Astrocyte of the hippocampus (primary cell): ENCODE measurements at regions not wholly inside any gene's neighbourhood (a gene's known extent, or its start where the extent isn't known, plus 50 kb on each side); places are given as distances from the start of the nearest gene placed in this dataset.
A peak's percentile ranks its signal among the peaks of the same experiment; 100 is the strongest.
"Not testable (repeated sequence)": the region's sequence is repeated elsewhere in the genome, so short reads cannot be mapped to it uniquely, and the experiment has no call there.

Experiments
- DNase-seq: peaks from one replicate; pipeline ENCODE4 v3.0.0; 2011; ENCODE audit warnings: low read depth, low spot score

DNA sequence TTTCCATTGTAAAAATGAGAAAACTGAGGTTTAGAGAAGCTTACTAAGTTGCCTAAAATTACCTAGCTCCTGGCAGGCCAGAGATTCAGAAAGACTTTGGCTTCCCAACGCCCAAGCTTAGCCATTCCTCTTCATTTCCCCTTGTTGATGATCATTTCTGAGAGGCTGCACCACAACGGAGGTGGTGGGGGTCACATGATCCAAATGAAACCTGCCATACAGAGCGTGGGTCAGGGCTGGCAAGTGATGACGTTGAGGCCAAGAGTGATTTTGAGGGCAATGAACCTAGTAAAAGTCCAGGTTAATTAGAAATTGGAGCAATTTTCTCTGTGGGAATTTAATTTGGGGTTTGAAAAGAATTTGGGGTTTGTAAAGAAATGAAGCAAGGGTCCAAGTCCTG, 109.9 kb downstream of the TMEM182 start:
- no peak for DNase-seq

DNA sequence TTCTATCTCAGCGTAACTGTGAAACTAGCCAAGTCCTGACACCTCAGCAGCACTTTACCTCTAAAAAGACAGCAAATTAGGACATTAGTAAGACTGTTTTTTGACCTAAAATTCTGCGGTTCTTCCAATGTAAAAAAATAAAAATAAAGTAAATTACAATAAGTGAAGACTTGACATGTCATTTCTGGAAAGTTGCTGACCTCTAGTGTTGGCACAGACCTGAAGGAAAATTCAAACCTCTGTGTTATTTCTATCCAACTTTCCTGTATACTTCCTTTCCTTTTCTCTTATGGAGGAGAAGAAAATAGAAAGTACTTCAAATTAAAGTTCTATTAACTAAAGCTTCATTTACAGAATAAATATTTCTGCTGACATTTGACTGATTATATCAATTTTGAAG, 110.6 kb downstream of the TMEM182 start:
- peak; percentile 7 for DNase-seq

DNA sequence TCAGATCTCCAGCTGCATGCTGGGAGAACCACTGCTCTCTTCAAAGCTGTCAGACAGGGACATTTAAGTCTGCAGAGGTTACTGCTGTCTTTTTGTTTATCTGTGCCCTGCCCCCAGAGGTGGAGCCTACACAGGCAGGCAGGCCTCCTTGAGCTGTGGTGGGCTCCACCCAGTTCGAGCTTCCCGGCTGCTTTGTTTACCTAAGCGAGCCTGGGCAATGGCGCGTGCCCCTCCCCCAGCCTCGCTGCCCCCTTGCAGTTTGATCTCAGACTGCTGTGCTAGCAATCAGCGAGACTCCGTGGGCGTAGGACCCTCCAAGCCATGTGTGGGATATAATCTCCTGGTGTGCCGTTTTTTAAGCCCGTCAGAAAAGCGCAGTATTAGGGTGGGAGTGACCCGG, 117.7 kb downstream of the TMEM182 start:
- DNase-seq: not testable (repeated sequence)

DNA sequence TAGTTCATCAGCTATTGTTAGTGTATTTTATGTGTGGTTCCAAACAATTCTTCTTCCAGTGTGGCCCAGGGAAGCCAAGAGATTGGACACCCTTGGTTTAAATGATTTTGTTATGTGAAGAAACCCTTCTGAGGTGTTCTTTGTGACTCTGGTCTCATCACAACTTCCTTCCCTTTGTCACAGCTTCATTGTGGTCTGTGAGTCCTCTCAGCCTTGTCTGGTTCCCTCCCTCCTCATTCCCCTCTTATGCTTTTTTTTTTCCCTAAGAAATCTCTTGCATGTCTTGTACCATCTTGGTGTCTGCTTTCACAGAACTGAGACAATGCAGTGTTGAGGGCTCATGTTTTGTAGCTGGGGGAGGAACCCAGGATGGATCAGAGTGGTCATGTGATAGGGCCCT, 118.9 kb downstream of the TMEM182 start:
- DNase-seq: no peak

DNA sequence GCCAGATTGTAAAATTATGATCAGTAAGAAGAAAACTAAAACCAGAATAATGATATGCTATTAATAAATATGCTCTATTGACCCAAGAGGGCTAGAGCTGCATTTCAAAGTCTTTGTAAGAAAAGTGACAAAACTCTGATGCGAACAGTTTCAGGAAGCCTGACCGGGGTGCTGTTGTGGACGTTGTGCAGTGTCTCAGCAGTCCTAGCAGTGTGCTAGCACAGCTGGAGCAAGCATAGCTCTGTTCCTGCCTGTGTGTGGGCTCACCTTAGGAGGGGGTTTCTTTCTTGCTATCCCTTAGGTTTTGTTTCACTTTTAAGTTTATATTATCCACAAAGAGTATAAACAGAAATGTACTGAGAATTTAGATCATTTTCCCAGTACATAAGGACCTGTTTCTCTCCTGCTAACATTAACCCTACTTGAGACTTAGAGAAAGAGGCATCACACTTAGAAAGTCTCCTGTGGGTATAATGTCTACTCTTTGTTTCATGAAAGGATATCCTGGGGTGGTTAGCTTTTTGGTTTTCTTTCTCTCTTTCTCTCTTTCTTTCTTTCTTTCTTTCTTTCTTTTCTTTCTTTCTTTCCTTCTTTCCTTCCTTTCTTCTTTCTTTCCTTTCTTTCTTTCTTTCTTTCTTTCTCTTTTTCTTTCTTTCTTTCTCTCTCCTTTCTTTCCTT, 124.5 kb downstream of the TMEM182 start:
- DNase-seq: no peak

DNA sequence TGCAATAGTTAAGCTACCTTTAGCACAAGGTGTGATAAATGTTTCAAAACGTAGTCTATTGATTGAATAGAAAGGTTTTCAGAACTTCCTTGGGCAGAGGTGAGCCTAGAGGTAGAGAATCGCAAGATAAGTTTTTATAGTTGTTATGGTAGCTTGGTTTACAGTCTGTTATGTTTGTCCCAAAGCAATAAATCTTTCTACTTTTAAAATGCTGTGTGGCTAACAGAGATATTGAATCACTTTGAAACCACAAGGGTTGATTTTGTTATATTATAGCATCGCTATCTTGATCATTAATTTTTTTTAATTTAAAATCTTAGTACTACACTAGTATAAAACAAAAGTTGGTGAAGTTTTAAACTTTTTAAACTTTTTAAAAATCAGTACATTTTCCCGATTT, 126.7 kb downstream of the TMEM182 start:
- no peak for DNase-seq

DNA sequence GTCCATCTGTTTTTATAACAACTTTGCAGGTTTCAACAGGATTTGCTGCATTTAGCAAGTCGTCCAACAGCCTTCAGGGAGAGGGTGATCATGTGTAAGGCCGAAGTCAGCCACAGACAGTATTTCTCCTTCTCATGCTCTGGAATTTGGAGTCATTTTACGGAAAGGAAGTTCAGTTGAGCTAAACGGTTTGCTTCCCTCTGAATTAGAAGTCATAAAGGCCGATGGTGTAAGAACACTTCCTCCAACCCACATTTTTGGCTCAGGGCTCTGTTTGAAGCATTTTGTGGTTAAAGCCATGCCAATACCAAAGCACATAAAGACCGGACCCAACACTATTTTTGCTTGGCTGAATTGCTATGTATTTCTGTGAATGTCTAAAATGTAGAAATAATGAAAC, 129.5 kb downstream of the TMEM182 start:
- peak; percentile 83 for DNase-seq

DNA sequence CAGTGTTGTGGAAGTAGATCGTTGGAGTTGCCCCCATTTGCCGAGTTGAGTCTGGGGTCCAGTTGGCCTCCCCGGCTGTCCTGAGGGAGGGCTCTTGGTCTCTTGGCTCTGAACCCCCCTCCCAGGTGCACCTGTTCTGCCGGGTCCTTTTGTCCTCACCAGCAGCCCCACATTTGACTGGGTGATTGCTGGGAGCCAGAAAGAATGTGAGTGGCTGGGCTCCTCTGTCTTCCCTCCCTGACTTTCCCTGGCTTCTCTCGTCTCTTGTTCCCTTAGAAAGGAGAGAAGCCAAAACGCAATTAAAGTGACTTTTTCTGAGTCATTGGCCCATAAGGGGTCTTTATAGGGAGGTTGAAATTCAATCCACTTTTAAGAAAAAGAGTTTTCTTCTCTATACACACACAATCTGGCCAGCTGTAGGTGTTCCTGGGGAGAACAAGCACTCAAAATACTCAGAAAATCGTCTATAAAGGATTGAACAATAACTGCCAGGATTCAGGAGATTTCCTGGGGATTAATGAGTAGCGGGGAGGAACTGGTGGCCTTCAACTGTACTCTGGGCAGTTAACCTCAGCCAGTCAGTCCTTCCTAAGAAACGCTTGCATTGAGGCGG, 131.0 kb downstream of the TMEM182 start:
- DNase-seq: peak; percentile 9

DNA sequence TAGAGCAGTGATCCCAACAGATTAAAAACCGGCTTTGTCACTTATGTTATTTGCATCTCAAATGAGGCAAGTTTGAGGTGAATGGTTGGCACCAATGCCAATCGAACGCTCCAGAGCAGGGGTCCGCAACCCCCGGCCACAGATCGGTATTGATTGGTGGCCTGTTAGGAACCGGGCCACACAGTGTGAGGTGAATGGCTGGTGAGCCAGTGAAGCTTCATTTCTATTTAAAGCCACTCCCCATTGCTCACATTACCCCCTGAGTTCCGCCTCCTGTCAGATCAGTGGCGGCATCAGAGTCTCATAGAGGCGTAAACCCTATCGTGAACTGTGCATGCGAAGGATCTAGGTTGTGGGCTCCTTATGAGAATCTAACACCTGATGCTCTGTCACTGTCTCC, 132.0 kb downstream of the TMEM182 start:
- no peak for DNase-seq

DNA sequence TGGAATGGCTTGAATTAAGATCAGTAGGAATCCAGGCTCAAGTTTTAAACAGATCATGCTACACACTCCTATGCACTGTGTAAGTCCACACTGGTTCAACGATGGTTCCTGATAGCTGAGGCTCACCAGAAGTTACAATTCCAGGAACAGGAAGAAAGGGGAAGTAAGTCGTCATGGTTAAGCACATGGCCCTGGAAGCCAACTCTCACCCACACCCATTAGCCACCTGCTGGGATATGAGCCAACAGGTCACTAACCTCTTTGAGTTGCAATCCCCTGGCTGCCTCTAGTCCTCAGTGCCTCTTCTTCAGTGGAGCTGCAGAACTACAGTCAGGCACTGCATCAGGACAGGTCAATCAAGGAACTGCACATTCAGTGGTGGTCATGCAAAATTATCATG, 133.5 kb downstream of the TMEM182 start:
- no peak for DNase-seq

DNA sequence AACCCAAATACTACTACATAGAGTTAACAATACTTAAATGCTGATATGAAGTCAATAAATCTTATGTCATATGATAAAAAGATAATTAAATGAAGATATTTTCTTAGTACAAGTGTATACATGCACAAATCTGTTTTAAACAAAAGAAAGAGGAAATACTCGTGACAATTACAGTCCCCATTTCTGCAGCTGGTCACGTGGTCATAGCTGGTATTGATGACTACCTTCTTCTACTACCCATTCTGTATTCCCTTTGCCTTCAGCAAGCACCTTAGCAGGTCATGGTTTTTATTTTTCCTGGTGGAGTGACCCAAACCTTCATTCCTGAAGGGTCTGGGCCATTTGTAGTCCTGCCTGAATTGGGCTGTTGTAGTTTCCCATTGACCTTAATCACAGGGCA, 147.4 kb downstream of the TMEM182 start:
- not testable (repeated sequence) for DNase-seq

DNA sequence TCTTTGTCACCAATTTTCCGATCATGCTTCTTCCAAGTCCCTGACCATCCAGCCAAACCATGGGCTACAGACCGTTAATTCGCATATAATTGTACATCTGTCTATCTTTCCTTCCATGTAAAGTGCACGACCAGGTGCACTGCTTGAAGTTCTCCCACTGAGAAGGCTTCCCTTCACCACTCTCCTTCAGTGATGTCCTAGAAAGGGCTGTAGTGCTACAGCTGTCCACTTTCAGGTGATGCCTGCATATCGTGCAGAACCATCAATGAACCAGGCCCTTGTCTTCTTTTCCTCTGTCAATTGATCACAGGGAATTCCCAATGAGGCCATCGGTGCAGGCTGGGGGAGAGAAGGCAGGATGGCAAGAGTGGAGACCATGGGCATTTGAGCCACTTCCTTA, 148.9 kb downstream of the TMEM182 start:
- no peak for DNase-seq

DNA sequence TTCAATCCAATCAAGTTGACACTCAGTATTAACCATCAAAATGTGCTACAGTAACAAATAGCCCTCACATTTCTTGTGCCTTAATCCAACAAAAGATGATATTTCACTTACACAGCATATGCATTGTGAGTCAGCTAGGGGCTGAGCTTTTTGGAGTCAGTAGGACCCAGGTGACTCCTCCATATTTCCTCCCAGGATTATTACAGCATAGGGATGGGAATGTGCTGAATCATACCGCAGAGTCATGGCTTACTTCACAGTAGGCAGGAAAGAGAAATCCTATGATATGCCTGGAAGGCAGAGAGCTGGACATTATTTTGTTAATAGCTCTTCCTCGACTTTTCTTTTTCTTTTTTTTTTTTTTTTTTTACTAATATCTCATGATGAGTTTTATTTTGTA, 153.3 kb downstream of the TMEM182 start:
- peak; percentile 50 for DNase-seq

DNA sequence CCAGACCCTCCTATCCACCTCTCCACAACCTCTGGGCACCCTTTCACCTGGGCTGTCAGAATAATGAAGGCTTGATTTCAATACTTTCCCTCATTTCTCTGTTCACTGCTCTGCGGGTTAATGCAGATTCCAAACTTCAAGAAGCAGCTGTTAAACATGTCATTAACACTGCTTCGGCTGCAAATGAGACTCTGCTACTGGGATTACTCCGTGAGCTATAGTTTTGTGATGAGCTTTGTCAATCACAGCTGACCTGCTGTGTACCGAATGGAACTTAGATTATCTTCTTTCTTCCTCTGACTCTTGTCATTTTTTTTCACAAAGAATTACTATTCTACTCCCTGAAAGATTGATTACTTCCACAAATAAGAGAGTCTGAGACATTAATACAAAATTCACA, 160.5 kb downstream of the TMEM182 start:
- DNase-seq: no peak

DNA sequence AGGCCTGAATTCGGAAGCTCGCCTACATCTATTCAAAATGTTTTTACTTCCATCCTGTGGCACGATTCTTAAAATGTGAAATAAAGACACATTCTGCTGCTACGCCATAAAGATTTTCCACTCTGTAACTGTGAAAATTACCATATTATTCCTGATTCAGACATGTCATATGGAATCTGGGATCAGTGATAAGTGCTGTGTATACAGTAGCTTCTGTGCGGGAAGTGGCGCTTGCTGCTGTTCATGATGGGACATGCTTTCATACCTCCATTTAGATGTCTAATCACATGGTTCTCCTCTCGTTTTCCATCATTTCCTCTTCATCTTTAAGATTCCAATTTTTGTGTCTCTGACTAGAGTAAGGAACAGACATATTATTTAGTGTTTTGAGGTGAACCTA, 163.2 kb downstream of the TMEM182 start:
- no peak for DNase-seq

DNA sequence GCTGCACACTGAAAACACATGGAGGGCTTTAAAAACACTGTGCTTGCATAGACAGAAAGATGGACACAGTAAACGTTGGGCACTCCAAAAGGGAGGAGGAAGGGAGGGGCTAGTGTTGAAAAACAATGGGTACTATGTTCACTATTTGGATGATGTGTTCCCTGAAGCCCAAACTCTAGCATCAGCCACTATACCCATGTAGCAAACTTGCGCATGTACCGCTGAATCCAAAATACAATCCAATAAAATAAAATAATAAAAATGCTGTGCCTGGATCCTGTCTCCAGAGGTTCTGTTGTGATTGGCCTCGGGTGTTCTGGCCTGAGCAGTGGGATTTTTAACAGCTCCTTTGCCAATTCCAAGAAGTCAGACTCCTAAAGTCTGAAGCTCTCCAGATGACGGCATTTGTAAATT, 166.0 kb downstream of the TMEM182 start:
- no peak for DNase-seq

DNA sequence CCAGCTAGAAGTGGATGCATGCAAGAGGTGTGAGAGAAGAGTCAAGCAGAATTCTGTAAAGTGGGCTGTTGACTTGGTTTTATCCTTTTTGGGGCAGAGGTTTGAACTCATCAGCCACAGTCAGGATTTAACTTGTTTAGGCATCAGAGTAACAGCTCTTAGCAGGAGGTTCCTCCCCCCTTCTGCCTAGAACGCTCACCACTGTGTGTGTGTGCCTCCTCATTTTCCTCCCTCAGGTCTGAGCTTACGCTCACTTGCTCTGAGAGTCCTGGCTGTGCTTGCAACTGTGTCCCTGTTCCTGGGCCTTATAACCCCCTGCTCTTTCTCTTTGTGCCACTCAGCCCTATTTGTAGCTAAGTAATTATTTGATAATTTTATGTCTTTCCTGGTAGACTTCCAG, 167.9 kb downstream of the TMEM182 start:
- no peak for DNase-seq

DNA sequence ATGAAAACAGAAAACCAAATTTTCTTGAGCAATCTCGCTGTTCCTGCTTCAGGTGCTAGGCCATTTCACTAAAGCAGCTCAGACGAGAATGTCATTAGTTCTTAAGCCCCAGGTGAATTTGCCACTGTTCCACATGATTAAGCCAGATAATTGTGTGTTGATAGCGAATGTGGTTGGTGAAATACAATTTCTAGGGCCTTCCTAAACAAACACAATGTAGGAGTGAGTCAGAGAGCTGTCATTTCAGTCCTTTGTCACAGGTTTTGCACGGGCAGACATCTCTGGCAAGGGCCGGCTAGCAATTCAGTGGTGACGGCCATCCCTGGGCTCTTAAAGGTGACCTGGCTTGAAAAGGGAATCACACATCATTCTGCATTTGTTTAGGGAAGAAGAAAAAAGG, 170.7 kb downstream of the TMEM182 start:
- DNase-seq: peak; percentile 50

DNA sequence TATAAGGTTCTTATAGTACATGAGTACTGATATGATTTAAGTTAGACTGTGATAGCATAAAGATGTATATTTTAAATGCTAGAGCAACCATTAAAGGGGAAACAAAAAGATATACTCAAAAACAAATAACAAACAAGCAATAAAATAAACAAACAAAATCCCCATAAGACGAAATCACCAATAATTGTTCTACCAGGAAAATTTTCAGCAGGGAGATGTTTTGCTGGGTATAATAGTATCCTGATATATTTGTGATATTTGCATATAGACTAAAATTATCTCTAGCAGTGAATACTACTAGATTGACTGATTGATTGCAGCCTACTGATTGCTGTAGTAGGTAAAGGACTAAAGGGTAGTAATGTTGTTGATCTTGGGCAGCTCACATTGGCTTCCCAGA, 177.4 kb downstream of the TMEM182 start:
- no peak for DNase-seq

DNA sequence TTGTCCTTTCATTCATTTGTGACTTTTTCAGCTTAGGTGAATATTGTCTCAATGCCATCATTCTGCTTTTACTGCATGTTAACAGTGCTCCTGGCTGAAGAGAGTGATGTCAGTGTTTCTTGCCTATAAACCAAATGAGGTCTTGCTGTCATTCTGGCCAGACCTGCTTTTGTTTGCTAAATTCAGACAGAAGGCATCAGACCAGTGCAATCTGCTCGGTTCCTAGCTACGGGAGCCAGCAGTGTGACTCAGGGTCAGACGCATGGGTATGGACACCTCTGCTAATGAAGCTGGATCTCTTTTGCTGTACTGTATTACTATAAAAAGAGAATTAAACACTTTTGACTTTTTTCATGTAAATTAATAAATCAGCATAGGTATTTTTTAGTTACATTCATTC, 178.9 kb downstream of the TMEM182 start:
- no peak for DNase-seq

DNA sequence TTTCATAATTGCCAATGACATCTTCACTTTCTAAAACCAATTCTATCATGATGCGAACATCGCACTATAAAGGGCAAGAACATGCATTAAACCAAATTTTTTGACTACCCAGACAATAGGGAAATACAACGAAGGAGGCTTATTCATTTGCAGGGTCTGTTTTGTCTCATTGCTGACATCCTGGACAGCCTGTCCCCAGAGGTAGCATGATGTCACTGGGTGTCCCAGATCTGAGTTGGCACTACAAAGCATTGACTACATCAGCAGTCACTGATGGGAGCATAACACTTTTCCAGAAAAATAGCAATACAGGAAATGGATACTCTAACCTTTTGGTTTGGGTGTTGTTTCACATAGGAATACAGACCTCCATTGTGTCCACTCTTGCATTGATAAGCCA, 180.3 kb downstream of the TMEM182 start:
- DNase-seq: no peak

DNA sequence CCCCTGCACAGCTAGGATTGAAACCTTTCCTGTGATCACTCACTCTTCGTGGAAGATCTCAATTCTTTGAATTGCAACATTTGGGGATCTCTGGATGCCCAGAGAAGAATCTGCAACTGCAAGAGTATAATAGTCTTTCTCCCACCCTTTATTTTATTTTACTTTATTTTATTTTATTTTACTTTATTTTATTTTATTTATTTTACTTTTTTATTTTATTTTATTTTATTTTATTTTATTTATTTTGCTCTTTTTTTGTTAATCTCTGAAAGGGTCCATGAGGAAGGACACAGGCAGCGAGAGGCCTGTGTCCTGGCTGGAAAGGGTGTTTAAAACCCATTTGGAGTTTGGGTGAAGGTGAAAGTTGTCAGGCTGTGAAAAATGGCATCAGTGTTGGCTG, 181.4 kb downstream of the TMEM182 start:
- no peak for DNase-seq

DNA sequence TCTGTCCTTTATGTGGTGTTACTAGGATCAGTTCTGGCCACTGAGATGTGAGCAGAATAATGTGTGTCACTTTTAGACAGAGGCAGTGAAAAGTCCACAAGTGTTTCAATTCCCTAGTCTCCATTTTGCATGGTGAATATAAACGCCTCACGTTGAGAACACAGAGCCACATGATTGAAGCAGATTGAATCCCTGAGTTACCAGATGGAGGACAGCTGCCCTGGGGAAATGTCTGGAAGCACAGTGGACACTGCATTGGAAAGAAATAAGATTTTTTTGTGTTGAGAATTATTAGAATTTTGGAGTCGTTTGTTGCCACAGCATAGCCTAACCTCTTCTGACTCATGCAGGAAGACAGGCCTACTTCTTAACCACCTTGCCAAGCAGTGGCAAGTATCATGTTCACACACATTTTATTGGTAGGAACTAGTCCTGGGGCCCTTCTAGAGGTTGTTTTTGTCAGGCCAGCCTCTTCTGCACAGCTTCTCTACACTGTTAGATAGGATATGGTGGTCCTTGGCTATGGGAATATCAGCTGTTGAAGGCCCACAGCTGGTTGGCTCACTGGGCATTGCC, 188.6 kb downstream of the TMEM182 start:
- DNase-seq: no peak
